Epithelial cell of proximal tubule (primary cell): ENCODE measurements at regions not wholly inside any gene's neighbourhood (a gene's known extent, or its start where the extent isn't known, plus 50 kb on each side); places are given as distances from the start of the nearest gene placed in this dataset.
A peak's percentile ranks its signal among the peaks of the same experiment; 100 is the strongest.
"Not testable (repeated sequence)": the region's sequence is repeated elsewhere in the genome, so short reads cannot be mapped to it uniquely, and the experiment has no call there.

Experiments used
- DNase-seq: peaks from one replicate; pipeline ENCODE4 v3.0.0-alpha.2; 2011; ENCODE audit warnings: low read depth
- H3K4me3 ChIP-seq: 2 replicates; pipeline ENCODE4 v1.5.1; 2011; ENCODE audit warnings: low read depth, mild to moderate bottlenecking, low read length
- CTCF ChIP-seq: conservative IDR thresholded peaks from 2 replicates; pipeline ENCODE4 v1.5.1; 2012; ENCODE audit warnings: low read depth, mild to moderate bottlenecking, low read length

- H3K4me3 ChIP-seq: no peak overlapping the region
- no peak for TF ChIP-seq CTCF
- no peak for DNase-seq
Observed at GRCh38 chr7:81195033-81195432, 276.2 kb upstream of the SEMA3C start.

DNA sequence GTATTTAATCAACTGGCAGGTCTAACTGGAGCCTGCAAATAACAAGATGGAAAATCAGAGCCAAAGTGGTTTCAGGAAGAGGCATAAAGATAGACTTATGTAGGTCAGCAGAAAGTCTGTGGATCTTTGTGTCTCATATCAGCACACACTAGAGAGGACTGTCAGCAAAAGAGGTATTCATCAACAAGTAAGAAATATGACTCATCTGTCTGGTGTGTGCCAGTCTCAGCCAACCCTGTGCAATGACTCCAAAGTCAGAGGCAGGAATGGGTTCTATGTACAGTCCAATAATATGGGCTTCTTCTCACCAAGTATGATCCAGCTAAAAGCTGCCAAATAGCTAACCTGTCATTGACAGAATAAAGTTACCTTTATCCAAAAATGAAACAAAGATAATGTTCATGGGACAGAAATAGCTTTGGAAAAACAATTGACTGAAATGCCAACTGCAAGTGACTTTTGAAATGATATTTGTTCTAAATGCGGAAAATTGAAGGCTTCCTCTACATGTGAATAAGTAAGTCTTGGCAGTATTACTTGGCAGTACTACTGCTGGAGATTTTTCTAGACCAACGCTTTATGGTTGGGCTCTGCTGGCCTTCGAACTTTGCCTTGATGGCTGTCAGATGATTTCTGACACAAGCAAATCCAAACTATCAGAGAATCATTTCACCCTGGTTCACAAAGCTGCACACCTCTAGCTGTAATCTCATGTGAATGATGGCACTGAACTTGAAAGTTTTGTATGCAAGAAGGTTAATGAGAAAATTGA is 272.3 kb upstream of the SEMA3C start:
- TF ChIP-seq CTCF: no peak
- DNase-seq: peak; percentile 42

GRCh38 chr7:81187753-81188152 is 268.9 kb upstream of the SEMA3C start:
- no peak for DNase-seq
- H3K4me3 ChIP-seq: no peak overlapping the region
- no peak for TF ChIP-seq CTCF

More for the DNA sequence above, 272.3 kb upstream of the SEMA3C start:
- H3K4me3 ChIP-seq: no peak overlapping the region

DNA sequence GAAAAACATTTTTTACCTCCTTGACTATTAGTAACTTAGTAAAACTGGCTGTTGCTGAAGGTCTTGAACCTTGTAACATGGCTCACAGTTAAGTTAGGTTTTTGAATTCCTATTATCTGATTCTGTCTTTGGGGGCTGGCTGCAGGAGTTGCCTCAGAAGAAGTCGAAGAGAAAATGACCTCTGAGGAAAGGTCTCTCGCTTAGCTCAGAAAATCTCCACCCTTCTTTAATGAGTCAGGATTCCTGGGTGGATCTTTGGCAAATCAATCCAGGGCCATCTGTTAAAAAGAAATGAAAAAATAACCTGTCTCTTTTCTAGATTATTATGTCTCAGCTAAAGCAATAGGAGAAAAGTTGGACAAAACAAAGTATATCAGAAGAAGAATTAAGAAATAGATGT is 267.8 kb upstream of the SEMA3C start:
- DNase-seq: no peak
- TF ChIP-seq CTCF: no peak
- H3K4me3 ChIP-seq: no peak overlapping the region

DNA sequence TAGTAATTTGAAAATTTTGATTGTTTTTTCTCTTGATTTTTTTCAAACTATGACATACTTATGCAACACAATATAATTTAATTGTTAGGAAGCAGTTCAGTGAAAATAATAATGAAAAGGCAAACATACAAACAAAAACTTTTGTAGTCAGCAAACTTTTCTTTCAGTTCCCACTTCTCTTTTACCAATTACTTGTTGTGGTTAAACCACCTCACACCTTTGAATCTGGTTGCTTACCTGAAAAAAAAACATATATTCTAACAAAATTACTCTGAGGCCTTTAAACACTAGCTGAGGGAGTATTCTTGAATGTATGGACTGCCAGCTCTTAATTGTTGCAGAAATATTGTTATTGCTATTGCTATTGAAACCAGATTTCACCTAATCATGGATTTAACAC is 266.2 kb upstream of the SEMA3C start:
- DNase-seq: no peak
- no peak overlapping the region for H3K4me3 ChIP-seq
- TF ChIP-seq CTCF: no peak

DNA sequence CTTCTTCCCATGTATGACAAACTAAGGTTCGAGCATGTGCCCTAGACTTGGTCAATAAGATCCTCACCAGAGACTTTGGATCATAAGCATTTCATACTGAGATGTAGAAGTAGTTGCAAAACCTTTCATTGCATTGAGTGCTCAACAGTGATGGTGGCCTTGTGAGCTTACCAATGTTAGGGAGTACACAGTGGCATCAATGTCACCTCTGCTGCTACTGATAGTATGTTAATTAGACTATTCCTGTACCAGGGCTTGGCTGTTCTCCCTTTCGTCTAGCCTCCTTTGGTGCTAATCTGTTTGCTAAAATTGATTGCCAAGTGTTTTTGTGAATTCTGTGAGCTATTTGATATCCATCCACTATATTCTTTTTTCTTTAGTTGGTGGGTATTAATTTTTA is 264.5 kb upstream of the SEMA3C start:
- H3K4me3 ChIP-seq: no peak overlapping the region
- no peak for TF ChIP-seq CTCF
- DNase-seq: no peak

- H3K4me3 ChIP-seq, DNase-seq: not testable (repeated sequence)
Observed at GRCh38 chr7:81182056-81182455, 263.2 kb upstream of the SEMA3C start.
